OCI-M1 (cell line): ENCODE measurements at regions not wholly inside any gene's neighbourhood (a gene's known extent, or its start where the extent isn't known, plus 50 kb on each side); places are given as distances from the start of the nearest gene placed in this dataset.

Source experiments
- DNase-seq: peaks from one replicate; lab custom pipeline; 2025; lab: John Stamatoyannopoulos, UW

DNA sequence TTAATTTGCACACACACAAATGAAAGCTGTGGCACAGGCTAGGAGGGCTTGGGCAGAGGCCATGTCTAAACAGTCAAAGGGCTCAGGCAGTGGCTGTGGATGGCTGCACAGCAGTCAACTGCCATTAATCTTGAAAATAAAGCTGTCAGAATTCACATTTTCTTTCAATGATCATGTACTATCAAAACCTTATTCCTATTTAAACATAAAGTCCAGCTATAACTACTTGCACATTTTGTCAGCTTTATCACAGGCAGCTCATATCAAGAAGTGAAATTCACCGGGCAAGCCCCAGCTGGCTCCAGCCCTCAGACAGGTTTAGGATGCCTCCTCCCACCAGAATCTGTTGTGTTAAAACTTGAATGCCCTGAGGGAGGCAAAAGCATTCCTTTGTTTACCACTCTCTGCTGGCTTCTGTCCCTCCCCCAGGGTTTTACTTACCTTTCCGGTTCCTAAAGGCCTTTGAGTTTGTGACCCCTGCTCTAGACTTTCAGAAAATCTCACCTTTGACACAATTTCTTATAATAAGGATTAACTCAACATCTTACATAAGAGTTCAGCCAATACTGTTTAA, 54.9 kb upstream of the GRAMD2B start:
- DNase-seq: no peak

- no peak for DNase-seq
These were observed 54.1 kb upstream of the GRAMD2B start for GRCh38 chr5:126369083-126369482.

- DNase-seq: peak; percentile 0
These were observed 53.0 kb upstream of the GRAMD2B start for GRCh38 chr5:126369995-126370731.

GRCh38 chr5:126370796-126371718, 52.2 kb upstream of the GRAMD2B start:
- no peak for DNase-seq

DNA sequence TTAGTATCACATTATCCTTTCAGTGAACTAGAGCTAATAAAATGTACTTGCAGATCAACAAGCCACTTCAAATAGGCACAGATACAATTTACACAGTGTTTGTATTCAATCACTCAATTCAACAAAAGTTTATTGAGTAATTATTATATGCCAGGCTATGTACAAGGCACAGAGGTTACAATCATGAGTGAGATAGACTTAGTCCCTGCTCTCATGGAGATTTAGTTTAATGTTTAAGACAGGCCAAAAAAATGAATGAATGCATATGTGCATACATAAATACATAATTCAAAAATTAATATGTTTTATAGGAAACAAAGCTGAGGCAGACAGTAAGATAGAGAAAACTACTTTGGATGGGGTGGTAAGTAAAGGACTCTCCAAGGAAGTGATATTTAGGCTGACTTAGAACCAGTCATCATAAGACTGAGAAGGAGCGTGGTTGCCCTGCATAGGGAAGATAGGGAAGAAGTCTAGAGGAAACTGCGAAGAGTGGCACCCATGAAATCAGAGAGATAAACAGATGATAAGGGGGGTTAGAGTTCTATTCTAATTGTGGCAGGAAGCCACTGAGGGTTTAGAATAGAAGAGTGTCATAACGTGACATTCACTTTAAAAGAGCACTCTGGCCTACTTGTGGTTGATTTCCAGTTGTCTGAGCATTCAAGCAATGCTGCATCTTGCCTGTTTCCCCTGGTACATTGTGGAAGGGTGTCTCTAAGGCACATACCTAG, 49.7 kb upstream of the GRAMD2B start:
- peak; percentile 28 for DNase-seq
